GM12878 (cell line): ENCODE measurements at regions not wholly inside any gene's neighbourhood (a gene's known extent, or its start where the extent isn't known, plus 50 kb on each side); places are given as distances from the start of the nearest gene placed in this dataset.

ENCODE experiments used
- CTCF ChIP-seq, 3 experiments: IDR thresholded peaks in 2 of 3; conservative IDR thresholded peaks in 1 of 3; 2 replicates each; pipeline ENCODE4 v1.5.1; 2011; ENCODE audit warnings: low read depth in 3 of 3, low read length in 3 of 3, mild to moderate bottlenecking in 3 of 3, control low read depth in 2 of 3, moderate library complexity in 2 of 3, inconsistent platforms in 1 of 3, mixed read lengths in 1 of 3; ENCODE audit not compliant: control insufficient read depth in 2 of 3, insufficient read depth in 1 of 3; ENCODE audit errors: extremely low read depth in 1 of 3
- SIN3A ChIP-seq: IDR thresholded peaks from 2 replicates; pipeline ENCODE4 v1.6.1; 2012; ENCODE audit warnings: low read depth, low read length, improper control_type of control experiment

GRCh38 chr2:7888876-7889275, 793.0 kb upstream of the ID2 start:
- TF ChIP-seq SIN3A, result no peak
- no peak for TF ChIP-seq CTCF (IDR thresholded peaks at IDR 0.05 in 2 of 3, conservative IDR thresholded peaks at IDR 0.05 in 1 of 3; ENCODE audit: control insufficient read depth in 2 of 3, extremely low read depth in 1 of 3, insufficient read depth in 1 of 3, low read depth in 3 of 3, low read length in 3 of 3)
